Adrenal gland (tissue), 5 donors: ENCODE measurements at regions not wholly inside any gene's neighbourhood (a gene's known extent, or its start where the extent isn't known, plus 50 kb on each side); places are given as distances from the start of the nearest gene placed in this dataset.
"Not testable (repeated sequence)": the region's sequence is repeated elsewhere in the genome, so short reads cannot be mapped to it uniquely, and the experiment has no call there.

Source experiments
- CTCF ChIP-seq, 6 experiments: fragments of 450-650 bp in 4 of 6; fragments of 200-600 bp in 2 of 6; sonication (generic) in 1 of 6; IDR thresholded peaks; 1 replicate in 5 of 6; 2 replicates in 1 of 6; pipeline versions ENCODE4 v1.5.1 to v1.8.0; 2016 to 2021; ENCODE audit warnings: antibody characterized with exemption in 6 of 6, mild to moderate bottlenecking in 2 of 6, moderate library complexity in 1 of 6
- POLR2A ChIP-seq, 2 donors: fragments of 450-650 bp; IDR thresholded peaks; one replicate each; pipeline ENCODE4 v1.6.1; 2017; ENCODE audit warnings: antibody characterized with exemption in 2 of 2, mild to moderate bottlenecking in 2 of 2, moderate library complexity in 1 of 2
- donor health status: DM: no; HTN: no; CAD: no.

DNA sequence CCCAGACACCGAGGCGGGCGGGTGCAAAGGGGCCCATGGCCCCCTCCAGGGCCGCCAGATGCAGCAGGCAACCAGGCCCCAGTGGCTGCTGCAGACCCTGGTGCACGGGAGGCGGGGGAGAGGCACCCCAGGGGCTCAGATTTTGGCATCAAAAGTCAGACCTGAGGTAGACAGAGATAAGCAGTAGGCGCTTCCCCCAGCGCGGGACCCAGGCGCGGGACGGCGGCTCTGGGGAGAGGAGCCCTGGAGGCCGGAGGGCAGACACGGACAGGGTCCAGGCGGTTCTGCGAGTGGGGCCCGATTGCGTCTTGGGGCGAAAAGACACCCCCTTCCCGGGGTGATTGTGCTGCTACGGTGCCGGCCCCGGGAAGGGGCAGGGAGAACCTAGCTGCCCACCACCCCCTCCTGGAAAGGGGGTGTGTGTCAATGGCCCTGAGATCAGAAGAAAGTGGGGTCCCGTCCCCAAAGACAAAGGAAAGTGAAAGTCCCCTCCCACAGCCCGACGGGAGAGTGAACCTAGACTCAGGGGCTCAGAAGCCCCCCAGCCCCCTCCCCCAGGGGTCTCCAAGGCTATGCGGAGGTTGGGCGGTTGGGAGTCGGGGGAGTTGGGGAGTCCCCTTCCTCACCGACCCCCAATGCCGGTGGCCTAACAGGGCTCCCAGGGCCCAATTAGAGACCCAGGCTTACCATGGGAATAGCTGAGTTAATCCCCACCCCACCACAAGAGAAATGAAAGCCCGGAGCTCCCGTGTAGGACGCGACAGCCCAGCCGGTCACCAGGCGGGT lies 178.5 kb downstream of the SPATA31A1 start:
- TF ChIP-seq CTCF, POLR2A (IDR thresholded peaks at IDR 0.05): not testable (repeated sequence)
